NCI-H345 (cell line): ENCODE measurements at regions not wholly inside any gene's neighbourhood (a gene's known extent, or its start where the extent isn't known, plus 50 kb on each side); places are given as distances from the start of the nearest gene placed in this dataset.
A peak's percentile ranks its signal among the peaks of the same experiment; 100 is the strongest.

ENCODE experiments used
- DNase-seq: peaks from one replicate; lab custom pipeline; 2025; lab: John Stamatoyannopoulos, UW

GRCh38 chr1:22350171-22350923 is 101.3 kb upstream of the ZBTB40 start:
- no peak for DNase-seq

- no peak for DNase-seq
These were observed 100.5 kb upstream of the ZBTB40 start for GRCh38 chr1:22350924-22351767.

- DNase-seq = no peak
These were observed 99.9 kb upstream of the ZBTB40 start for GRCh38 chr1:22351768-22352080.

GRCh38 chr1:22352355-22352754 is 99.3 kb upstream of the ZBTB40 start:
- no peak for DNase-seq

GRCh38 chr1:22352896-22353295 is 98.8 kb upstream of the ZBTB40 start:
- no peak for DNase-seq

GRCh38 chr1:22359427-22359826 is 92.2 kb upstream of the ZBTB40 start:
- no peak for DNase-seq

GRCh38 chr1:22362626-22363402 is 88.8 kb upstream of the ZBTB40 start:
- no peak for DNase-seq

- no peak for DNase-seq
These were observed 88.0 kb upstream of the ZBTB40 start for GRCh38 chr1:22363403-22364325.

- no peak for DNase-seq
These were observed 87.4 kb upstream of the ZBTB40 start for GRCh38 chr1:22364326-22364650.

- no peak for DNase-seq
These were observed 86.9 kb upstream of the ZBTB40 start for GRCh38 chr1:22364764-22365163.

- DNase-seq = peak; percentile 25
These were observed 86.0 kb upstream of the ZBTB40 start for GRCh38 chr1:22365331-22366295.

- no peak for DNase-seq
These were observed 85.3 kb upstream of the ZBTB40 start for GRCh38 chr1:22366346-22366745.

GRCh38 chr1:22368125-22368524 is 83.5 kb upstream of the ZBTB40 start:
- DNase-seq = no peak

- DNase-seq = no peak
These were observed 82.1 kb upstream of the ZBTB40 start for GRCh38 chr1:22369294-22370189.

- no peak for DNase-seq
These were observed 81.5 kb upstream of the ZBTB40 start for GRCh38 chr1:22370190-22370498.

- no peak for DNase-seq
These were observed 80.2 kb upstream of the ZBTB40 start for GRCh38 chr1:22371408-22371807.

- DNase-seq = no peak
These were observed 78.4 kb upstream of the ZBTB40 start for GRCh38 chr1:22373252-22373651.

- no peak for DNase-seq
These were observed 77.7 kb upstream of the ZBTB40 start for GRCh38 chr1:22374001-22374400.

GRCh38 chr1:22375601-22376000 is 76.0 kb upstream of the ZBTB40 start:
- no peak for DNase-seq

GRCh38 chr1:22376001-22376400 is 75.7 kb upstream of the ZBTB40 start:
- DNase-seq = no peak
